ENCODE measurements at regions not wholly inside any gene's neighbourhood (a gene's known extent, or its start where the extent isn't known, plus 50 kb on each side); places are given as distances from the start of the nearest gene placed in this dataset.
"Not testable (repeated sequence)": the region's sequence is repeated elsewhere in the genome, so short reads cannot be mapped to it uniquely, and the experiment has no call there.

DNA sequence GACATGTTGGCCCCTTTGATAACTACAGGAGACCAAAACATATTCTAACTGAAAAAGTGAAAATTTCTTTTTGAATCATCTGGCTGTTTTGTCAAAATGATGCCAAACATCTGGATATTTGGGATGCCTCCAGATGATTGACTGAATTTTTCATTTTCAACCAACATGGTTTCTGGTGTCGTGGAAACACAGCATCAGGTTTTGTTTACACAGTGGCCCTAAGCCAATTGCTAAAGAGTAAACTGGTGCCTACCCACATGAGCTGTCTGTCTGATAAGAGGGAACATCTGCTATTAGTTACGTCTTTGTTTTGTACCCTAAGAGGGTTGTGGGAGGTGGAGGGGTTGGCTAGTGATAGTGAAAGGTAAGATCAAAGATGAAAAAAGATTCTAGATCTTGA lies 204.8 kb downstream of the KCNK2 start:
- DNase-seq (ENCODE audit: low read depth): no peak

DNA sequence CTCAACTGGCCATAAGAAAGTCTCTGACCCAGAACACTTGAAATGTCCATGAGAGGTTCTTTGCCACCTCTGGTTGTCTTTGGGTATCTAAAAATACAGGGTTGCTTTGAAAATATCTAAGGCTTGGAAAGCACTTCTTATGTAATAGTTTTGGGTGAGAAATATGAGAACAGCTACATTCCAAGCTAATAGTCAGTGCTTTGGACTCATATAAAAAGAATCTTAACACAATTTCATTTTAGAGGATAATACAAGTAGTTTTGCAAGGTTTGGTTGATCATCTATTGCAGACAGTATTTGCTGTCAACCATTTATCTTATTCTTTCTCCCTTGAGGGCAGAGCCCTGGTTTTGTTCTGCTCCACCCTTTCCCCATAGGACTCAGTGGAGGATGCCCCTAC lies 207.5 kb downstream of the KCNK2 start:
- DNase-seq (ENCODE audit: low read depth): no peak

DNA sequence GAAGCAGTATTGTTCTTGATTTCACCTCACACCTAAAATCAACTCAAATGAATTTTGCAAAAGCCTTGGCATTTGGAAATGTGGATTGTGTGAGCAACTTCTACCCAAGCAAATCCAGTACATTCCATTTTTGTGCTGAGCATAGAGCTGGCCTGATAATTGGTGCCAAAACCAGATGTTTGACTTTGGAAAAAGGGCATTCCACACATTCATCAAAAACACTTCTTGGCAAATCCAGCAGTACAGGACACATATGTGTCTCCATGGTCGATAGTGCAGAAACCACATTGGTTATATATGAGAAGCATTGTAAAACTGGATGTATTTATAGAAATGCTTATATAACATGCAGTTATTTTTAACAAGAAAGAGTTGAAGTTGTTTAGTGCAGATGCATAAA lies 210.4 kb downstream of the KCNK2 start:
- no peak for DNase-seq (ENCODE audit: low read depth)

DNA sequence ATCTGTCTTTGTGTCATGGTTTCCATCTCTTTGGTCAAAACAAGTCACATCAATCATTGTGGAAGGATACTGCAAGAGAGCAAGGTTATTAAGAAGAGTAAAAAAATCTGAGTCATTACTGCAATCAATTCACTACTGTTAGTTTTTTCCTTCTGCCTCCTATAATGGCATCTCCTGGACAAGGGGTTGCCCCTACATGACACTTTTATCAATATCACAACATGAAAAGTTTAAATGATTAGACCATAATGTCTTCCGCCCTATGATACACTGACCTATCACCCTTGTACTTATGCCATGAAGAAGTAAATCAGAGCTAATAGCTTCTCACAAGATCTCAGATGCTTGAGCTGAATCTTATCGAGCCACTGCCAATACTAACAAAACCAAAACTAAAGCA lies 223.9 kb downstream of the KCNK2 start:
- no peak for DNase-seq (ENCODE audit: low read depth)

DNA sequence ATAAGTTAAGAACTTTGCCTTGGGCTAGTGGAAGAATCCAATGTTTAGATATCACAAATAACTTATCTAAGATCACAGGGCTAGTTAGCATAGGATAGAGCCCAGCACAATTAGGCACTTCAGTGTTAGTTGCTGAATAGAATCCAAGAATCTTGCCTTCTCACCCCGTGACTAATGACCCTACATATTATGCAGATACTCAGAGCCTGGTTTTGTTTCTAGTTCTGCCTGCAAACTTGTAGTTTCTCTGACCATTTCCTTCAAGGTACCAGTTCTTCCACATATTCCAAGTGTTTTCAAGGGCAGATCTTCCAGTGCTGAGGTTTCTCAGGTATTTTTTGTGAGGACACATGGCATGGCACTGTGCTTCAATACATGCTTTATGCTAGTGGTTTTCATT lies 239.3 kb downstream of the KCNK2 start:
- DNase-seq (ENCODE audit: low read depth): no peak

DNA sequence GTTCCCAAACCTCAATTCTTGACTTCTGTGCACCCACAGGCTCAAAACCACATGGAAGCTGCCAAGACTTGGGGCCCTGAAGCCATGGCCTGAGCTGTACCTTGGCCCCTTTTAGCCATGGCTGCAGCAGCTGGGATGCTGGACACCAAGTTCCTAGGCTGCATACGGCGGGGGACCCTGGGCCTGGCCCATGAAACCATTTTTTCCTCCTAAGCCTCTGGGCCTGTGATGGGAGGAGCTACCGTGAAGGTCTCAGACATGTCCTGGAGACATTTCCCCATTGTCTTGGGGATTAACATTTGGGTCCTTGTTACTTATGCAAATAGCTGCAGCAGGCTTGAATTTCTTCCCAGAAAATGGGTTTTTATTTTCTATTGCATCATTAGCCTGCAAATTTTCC lies 241.5 kb downstream of the KCNK2 start:
- DNase-seq (ENCODE audit: low read depth): not testable (repeated sequence)

DNA sequence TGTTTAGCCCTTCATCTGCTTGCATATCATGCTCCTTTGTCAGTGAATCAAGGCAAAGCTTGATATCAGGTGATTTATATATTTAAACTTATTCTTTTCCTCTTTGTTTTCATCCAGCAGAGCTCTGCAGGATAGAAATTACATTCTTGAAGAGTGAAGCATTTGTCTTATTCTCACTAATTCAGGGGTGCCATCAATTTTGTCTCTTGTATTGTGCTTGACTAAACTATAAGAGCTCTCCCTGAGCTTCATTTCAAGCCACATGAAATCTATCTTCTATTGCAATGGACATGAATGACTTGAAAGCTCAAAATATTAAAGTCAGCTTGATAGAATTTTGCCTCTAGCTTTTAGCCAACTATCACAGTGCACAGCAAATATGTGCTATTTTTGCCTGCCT lies 236.7 kb upstream of the KCTD3 start:
- DNase-seq (ENCODE audit: low read depth): no peak

DNA sequence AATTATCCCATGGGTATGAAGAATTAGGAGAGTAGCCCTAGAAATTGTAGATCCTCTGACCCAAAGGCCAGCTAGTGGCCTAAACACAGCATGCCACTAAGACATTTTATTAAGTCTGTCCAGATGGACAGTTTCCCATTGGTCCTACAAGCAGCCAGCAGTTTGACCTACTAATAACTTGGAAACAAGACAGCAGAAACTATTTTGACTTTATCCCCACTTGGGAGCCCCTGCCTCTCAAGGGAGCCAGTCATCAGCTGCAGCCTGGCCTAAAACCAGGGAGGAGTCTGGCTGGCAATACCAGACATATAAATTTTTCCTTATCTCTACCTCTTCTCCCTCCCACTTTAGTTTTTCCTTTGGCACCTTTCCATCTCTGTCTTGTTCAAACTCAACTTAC lies 222.6 kb upstream of the KCTD3 start:
- DNase-seq (ENCODE audit: low read depth): no peak

DNA sequence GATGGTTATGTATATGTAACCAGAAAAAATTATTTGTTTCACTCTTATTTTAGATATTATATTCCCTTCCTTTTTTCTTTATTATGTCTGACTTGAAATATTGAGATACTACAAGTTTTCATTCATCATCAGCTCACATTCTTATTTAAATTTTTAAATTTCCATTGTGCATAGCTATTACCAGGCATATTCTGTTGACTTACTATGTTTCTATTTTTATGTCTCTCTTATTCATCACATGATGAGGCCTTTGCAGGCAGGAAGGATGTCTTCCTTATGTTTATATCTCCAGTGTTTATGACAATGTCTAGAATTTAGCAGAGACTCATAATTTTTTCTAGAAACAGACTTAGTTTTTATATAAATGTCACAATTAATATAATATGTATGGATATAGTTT lies 221.9 kb upstream of the KCTD3 start:
- DNase-seq (ENCODE audit: low read depth): no peak

DNA sequence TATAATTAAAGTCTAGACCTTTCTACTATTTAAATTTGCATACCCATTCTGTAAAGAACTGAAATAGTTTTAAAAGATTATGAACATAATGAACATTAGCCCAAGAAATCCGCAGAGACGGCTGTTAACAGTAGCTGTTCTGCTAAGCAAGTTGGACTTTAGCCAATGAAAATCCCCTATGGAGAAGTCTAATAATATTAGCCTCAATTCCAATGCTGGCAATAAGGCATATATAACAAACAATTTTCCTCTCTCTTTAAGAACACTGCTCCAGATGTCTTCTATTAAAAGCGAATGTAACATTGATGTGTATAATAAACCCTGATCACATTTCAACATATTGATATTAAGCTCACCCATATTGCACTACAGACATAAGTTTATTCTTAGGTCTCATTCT lies 221.3 kb upstream of the KCTD3 start:
- DNase-seq (ENCODE audit: low read depth): no peak

DNA sequence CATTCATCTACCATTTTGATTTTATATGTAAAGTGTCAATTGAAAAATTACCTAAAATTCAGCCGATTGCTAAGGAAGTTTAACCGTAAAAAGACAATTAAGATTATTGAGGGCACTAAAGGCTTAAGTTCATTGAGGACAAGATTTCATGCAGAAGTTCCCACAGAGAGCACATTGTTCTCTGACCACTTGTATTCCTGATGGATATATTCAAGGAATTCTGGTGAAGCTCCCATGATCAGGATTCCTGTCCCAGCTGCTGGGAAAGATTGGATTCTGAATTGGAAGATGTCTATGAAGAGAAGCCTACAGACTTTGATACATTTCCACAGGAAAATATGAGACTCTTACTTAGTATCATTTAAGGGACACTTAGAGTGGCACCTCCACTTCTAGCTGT lies 209.2 kb upstream of the KCTD3 start:
- no peak for DNase-seq (ENCODE audit: low read depth)

DNA sequence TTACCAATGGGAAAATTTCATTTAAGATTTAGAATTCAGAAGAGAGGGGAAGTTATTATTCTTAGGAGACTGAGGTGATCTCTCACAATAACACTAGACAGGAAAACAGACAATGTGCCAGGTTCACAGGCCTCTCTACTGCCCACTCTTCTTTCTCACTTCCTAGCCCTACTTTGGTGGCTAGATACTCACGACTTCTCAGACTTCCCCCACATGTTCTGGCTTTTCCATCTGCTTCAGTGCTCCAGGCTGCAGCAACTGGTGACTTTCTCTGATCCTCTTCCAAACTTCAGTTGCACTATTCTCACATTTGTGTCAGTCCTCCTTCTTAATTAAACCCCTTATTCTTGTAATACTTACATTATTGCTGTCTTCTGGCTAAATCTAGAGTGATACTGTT lies 208.7 kb upstream of the KCTD3 start:
- no peak for DNase-seq (ENCODE audit: low read depth)

DNA sequence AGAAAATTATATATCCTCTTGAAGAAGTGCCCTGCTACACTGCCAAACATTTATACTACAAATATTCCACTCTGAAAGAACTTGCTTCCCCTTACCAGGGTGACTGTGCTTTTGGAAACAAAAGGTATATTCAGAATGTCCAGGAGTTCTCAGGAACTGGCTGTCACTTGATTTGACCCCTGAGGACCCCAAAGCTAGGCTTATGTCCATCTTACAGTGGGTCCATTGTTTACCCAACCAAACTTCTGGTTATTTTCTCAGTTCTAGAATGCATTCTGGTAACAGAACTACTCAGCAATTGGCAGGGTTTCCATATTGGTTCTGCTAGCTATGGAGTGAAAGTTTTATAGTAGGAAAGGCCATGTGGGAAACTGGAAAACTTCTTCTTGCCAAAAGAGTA lies 207.1 kb upstream of the KCTD3 start:
- no peak for DNase-seq (ENCODE audit: low read depth)

DNA sequence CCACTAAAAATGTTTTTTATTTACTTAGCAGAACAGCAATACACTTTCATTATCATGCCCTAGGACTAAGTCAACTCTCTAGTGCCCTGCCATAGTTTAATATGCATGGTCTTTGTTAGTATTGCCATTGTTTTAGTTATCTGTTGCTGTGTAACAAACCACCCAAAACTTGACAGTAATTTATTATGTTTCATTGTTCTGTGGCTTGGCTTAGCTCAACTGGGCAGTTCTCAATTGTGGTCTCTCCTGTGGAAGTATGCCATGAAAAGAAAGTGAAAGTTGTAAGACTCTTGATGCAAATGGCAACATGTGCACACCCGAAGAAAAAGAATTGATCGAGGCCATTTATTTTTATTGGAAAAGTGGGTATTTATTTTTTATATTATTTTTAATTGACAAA lies 206.3 kb upstream of the KCTD3 start:
- DNase-seq (ENCODE audit: low read depth): no peak

DNA sequence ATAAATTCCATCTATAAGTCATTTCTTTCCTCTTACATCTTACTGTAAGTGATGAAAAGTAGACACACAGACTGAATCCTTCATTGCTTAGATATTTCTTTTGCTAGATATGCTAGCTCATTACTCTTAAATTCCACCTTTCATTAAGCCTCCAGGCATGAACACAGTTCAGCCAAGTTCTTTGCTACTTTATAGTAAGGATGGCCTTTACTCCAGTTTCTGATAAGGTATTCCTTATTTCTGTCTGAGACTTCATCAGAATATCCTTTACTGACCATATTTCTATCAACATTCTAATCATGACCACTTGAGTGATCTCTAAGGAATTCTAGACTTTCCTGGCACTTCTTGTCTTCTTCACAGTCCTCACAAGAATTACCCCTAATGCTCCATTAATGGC lies 191.7 kb upstream of the KCTD3 start:
- no peak for DNase-seq (ENCODE audit: low read depth)

DNA sequence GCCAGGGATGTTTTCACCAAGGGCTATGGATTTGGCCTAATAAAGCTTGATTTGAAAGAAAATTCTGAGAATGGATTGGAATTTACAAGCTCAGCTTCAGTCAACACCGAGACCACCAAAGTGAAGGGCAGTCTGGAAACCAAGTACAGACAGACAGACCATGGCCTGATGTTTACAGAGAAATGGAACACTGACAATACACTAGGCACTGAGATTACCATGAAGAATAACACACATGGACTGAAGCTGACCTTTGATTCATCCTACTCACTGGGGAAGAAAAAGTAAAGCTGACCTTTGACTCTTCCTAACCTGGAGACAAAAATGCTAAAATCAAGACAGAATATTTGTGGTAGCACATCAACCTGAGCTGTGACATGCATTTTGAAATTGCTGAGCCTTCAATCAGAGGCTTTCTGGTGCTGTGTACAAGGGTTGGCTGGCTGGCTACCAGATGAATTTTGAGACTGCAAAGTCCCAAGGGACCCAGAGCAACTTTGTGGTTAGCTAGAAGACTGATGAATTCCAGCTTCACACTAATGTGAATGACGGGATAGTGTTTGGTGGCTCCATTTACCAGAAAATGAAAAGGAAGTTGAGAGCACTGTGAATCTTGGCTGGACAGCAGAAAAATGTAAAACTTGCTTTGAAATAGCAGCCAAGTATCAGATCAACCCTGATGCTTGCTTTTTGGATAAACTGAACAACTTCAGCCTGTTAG lies 190.4 kb upstream of the KCTD3 start:
- DNase-seq (ENCODE audit: low read depth): no peak

DNA sequence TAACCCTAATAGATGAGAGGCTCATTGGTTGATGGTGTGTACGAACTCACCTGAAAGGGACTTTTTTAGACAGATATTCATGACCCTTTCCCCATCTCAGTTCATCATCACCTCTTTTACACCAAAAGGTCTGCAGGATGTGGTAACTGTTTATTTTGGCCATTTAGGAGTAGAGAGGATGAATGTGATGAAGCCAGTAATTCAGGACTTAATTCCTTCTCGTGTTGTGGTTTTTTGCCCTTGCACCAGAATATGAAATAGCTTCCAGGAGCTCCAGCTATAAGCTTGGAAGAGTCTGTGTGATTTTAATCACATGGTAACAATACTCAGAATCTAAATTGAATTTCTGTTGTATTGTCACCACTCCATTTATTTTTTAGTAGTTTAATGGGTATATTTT lies 189.4 kb upstream of the KCTD3 start:
- no peak for DNase-seq (ENCODE audit: low read depth)

DNA sequence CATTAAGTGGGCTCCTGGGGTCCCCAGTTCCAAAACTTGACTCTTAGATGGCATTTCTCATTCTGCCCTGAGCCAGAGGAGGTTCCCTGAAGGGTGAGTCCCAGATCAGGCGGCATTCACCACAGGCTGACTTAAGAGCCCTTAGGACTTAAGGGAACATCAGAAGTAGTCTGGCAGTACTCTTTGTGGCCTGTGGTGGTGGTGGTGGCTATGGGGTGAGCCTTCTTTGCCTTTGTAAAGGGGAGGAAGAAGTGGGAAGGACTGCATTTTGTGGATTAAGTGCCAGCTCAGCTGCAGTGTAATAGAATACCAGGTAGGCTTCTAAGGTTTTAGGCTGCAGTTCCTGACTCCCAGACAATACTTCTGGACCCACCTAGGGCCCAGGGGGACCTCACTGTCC lies 186.5 kb upstream of the KCTD3 start:
- no peak for DNase-seq (ENCODE audit: low read depth)

DNA sequence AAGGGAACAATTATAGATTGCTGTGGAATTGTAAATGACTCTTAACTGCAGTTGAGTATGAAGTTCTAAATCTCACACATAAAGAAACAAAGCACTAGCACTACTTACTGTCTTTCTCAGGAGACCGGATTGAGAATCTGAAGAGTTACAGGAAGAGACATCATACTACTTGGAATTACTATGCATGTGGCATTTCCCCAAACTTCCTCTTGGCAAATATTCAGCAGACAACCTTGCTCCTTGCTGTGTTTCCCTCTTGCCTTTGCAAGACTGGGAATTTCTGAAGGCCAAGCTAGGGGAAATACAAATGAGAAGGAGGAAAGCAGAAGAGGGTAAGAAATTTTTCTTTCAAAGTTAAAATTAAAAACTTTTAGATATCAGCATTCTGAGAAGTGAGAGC lies 173.6 kb upstream of the KCTD3 start:
- no peak for DNase-seq (ENCODE audit: low read depth)

DNA sequence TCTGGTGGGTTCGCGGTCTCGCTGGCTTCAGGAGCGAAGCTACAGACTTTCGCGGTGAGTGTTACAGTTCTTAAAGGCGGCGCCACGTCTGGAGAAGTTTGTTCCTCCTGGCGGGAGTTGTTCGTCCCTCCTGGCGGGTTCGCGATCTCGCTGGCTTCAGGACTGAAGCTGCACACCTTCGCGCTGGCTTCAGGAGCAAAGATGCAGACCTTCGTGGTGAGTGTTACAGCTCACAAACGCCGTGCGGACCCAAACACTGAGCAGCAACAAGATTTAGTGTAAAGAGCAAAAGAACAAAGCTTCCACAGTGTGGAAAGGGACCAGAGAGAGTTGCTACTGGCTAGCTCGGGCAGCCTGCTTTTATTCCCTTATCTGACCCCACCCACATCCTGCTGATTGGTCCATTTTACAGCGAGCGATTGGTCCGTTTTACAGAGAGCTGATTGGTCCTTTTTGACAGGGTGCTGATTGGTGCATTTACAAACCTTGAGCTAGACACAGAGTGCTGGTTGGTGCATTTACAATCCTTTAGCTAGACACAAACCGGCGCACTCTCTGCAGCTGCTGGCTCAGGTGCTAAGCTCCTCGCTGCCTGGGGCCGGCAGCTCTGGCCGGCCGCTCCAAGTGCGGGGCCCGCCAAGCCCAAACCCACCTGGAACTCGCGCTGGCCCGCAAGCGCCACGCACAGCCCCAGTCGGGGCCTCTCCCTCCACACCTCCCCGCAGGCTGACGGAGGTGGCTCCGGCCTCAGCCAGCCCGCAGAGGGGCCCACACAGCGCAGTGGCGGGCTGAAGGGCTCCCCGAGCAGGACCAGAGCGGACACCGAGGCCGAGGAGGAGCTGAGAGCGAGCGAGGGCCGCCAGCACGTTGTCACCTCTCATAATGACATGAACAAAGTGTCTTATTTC lies 172.8 kb upstream of the KCTD3 start:
- no peak for DNase-seq (ENCODE audit: low read depth)

DNA sequence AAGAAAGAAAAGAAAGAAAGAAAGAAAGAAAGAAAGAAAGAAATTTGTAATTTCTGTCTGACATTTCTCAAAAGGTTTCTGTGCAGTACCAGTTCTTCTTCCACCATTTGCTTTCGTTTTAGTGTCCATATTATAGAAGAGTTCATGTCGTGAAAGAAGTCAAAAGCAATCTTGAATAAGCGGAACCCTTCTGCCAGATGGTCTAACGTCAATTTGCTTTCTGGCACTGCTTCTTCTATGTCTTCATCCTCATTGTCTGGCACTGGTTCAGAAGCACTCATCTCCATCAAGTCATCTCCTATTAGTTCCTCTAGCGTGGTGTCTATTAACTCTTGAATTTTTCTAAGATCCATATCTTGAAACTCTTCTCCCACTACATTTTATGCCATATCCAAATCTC lies 170.0 kb upstream of the KCTD3 start:
- DNase-seq (ENCODE audit: low read depth): no peak

DNA sequence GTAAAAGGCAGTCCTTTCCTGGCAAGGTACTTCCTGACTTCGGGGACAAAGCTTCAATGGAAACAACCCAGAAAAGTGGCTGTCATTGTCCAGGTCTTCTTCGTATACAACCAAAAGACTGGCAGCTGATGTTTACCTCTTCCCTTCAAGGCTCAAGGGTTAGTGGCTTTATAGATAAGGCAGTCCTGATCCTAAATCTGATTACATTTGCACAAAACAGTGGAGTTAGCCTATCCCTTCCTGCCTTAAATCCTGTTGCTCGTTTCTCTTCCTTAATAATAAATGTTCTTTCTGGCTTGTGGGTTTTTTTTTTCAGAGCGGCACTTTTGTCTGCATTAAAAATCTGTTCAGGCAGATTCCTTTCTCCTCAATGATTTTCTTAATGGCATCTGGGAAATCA lies 169.3 kb upstream of the KCTD3 start:
- DNase-seq (ENCODE audit: low read depth): no peak

DNA sequence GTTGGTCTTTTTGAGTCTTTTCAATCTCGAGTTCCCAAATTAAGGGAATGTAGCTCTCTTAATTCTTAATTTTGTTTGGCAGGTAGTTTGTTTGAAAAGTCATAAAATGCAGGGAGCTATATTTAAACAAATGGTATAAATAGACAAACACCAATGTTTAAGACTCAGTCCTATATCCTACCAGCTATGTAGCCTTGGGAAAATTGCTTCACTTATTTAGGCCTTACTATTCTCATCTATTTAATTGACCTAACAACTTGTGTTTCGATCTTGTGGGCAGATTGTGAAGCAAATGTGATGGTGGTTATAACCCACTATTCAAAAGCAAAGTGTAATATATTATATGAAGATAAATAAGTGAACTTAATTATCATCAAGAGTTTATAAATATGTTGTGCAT lies 167.3 kb upstream of the KCTD3 start:
- DNase-seq (ENCODE audit: low read depth): no peak

DNA sequence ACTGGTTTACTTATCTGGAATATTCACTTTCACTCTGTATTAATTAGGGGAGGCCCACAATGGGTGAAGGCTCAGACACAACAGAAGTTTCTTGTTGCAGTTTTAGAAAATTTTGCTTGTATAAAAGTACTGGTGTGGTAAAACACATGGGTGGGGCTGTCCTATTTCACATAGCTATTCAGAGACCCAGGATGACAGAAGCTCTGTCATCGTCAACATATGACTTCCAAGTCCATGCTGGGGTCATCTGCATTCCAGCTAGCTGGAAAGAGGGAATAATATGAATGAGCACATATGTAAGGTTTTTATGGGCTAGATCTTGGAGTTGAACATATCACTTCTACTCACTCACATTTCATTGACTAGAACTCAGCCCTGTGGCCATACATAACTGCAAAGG lies 166.4 kb upstream of the KCTD3 start:
- no peak for DNase-seq (ENCODE audit: low read depth)

Data from HS-27A (cell line).